ENCODE measurements at regions not wholly inside any gene's neighbourhood (a gene's known extent, or its start where the extent isn't known, plus 50 kb on each side); places are given as distances from the start of the nearest gene placed in this dataset.

GRCh38 chr1:88104886-88105285, 579.2 kb upstream of the PKN2 start:
- H3K4me1 ChIP-seq (ENCODE audit: insufficient read depth, low read length) = no peaks in the 10 kb centered on the region
- no peak overlapping the region for H3K9ac ChIP-seq (ENCODE audit: low read depth, low read length)
- no peaks in the 10 kb centered on the region for H3K9me3 ChIP-seq (ENCODE audit: control insufficient read depth, insufficient read depth, low read length)
- H3K36me3 ChIP-seq (ENCODE audit: insufficient read depth, low read length) = no peaks in the 10 kb centered on the region

GRCh38 chr1:88111816-88112215, 572.3 kb upstream of the PKN2 start:
- no peaks in the 10 kb centered on the region for H3K9me3 ChIP-seq (ENCODE audit: control insufficient read depth, insufficient read depth, low read length)
- no peaks in the 10 kb centered on the region for H3K4me1 ChIP-seq (ENCODE audit: insufficient read depth, low read length)
- H3K9ac ChIP-seq (ENCODE audit: low read depth, low read length) = no peak overlapping the region
- no peaks in the 10 kb centered on the region for H3K36me3 ChIP-seq (ENCODE audit: insufficient read depth, low read length)

- H3K4me1 ChIP-seq (ENCODE audit: insufficient read depth, low read length) = 0 out of 2 replicates have a peak, but pooled peaks cover 4% of the 10 kb centered on the region
- no peaks in the 10 kb centered on the region for H3K9me3 ChIP-seq (ENCODE audit: control insufficient read depth, insufficient read depth, low read length)
- no peaks in the 10 kb centered on the region for H3K36me3 ChIP-seq (ENCODE audit: insufficient read depth, low read length)
- H3K9ac ChIP-seq (ENCODE audit: low read depth, low read length) = no peak overlapping the region
Measured at GRCh38 chr1:88117597-88117996, 566.5 kb upstream of the PKN2 start.

GRCh38 chr1:88118176-88118845, 565.8 kb upstream of the PKN2 start:
- no peaks in the 10 kb centered on the region for H3K9me3 ChIP-seq (ENCODE audit: control insufficient read depth, insufficient read depth, low read length)
- H3K36me3 ChIP-seq (ENCODE audit: insufficient read depth, low read length) = no peaks in the 10 kb centered on the region
- 0 out of 2 replicates have a peak, but pooled peaks cover 4% of the 10 kb centered on the region for H3K4me1 ChIP-seq (ENCODE audit: insufficient read depth, low read length)
- no peak overlapping the region for H3K9ac ChIP-seq (ENCODE audit: low read depth, low read length)

- H3K9ac ChIP-seq (ENCODE audit: low read depth, low read length) = no peak overlapping the region
- H3K36me3 ChIP-seq (ENCODE audit: insufficient read depth, low read length) = no peaks in the 10 kb centered on the region
- no peaks in the 10 kb centered on the region for H3K4me1 ChIP-seq (ENCODE audit: insufficient read depth, low read length)
- no peaks in the 10 kb centered on the region for H3K9me3 ChIP-seq (ENCODE audit: control insufficient read depth, insufficient read depth, low read length)
Measured at GRCh38 chr1:88124614-88125013, 559.5 kb upstream of the PKN2 start.

- H3K4me1 ChIP-seq (ENCODE audit: insufficient read depth, low read length) = no peaks in the 10 kb centered on the region
- H3K9me3 ChIP-seq (ENCODE audit: control insufficient read depth, insufficient read depth, low read length) = no peaks in the 10 kb centered on the region
Measured at GRCh38 chr1:88126467-88126866, 557.6 kb upstream of the PKN2 start.

GRCh38 chr1:88133991-88134390, 550.1 kb upstream of the PKN2 start:
- no peak overlapping the region for H3K9ac ChIP-seq (ENCODE audit: low read depth, low read length)
- H3K4me1 ChIP-seq (ENCODE audit: insufficient read depth, low read length) = peaks cover 21% of the 10 kb centered on the region; the same call in 1 of the 2 replicates
- no peaks in the 10 kb centered on the region for H3K36me3 ChIP-seq (ENCODE audit: insufficient read depth, low read length)
- H3K9me3 ChIP-seq (ENCODE audit: control insufficient read depth, insufficient read depth, low read length) = no peaks in the 10 kb centered on the region

More at GRCh38 chr1:88126467-88126866, 557.6 kb upstream of the PKN2 start:
- Histone ChIP-seq H3K36me3 (ENCODE audit: insufficient read depth, low read length) (no peaks in the 10 kb centered on the region), H3K9ac (ENCODE audit: low read depth, low read length) (no peak overlapping the region)

GRCh38 chr1:88134983-88135921, 548.8 kb upstream of the PKN2 start:
- Histone ChIP-seq H3K36me3 (ENCODE audit: insufficient read depth, low read length) (no peaks in the 10 kb centered on the region), H3K9ac (ENCODE audit: low read depth, low read length) (no peak overlapping the region), H3K9me3 (ENCODE audit: control insufficient read depth, insufficient read depth, low read length) (no peaks in the 10 kb centered on the region), H3K4me1 (ENCODE audit: insufficient read depth, low read length) (peaks cover 21% of the 10 kb centered on the region; the same call in 1 of the 2 replicates)

- peaks cover 17% of the 10 kb centered on the region; the same call in 1 of the 2 replicates for H3K4me1 ChIP-seq (ENCODE audit: insufficient read depth, low read length)
- no peaks in the 10 kb centered on the region for H3K36me3 ChIP-seq (ENCODE audit: insufficient read depth, low read length)
- H3K9ac ChIP-seq (ENCODE audit: low read depth, low read length) = no peak overlapping the region
- no peaks in the 10 kb centered on the region for H3K9me3 ChIP-seq (ENCODE audit: control insufficient read depth, insufficient read depth, low read length)
Measured at GRCh38 chr1:88139633-88140032, 544.4 kb upstream of the PKN2 start.

- Histone ChIP-seq H3K9me3 (ENCODE audit: control insufficient read depth, insufficient read depth, low read length) (no peaks in the 10 kb centered on the region), H3K9ac (ENCODE audit: low read depth, low read length) (no peak overlapping the region), H3K36me3 (ENCODE audit: insufficient read depth, low read length) (no peaks in the 10 kb centered on the region), H3K4me1 (ENCODE audit: insufficient read depth, low read length) (peaks cover 15% of the 10 kb centered on the region; the same call in 1 of the 2 replicates)
Measured at GRCh38 chr1:88140325-88140724, 543.7 kb upstream of the PKN2 start.

GRCh38 chr1:88141499-88142074, 542.5 kb upstream of the PKN2 start:
- H3K9ac ChIP-seq (ENCODE audit: low read depth, low read length) = no peak overlapping the region
- peaks cover 7% of the 10 kb centered on the region; the same call in 1 of the 2 replicates for H3K4me1 ChIP-seq (ENCODE audit: insufficient read depth, low read length)
- no peaks in the 10 kb centered on the region for H3K9me3 ChIP-seq (ENCODE audit: control insufficient read depth, insufficient read depth, low read length)
- H3K36me3 ChIP-seq (ENCODE audit: insufficient read depth, low read length) = no peaks in the 10 kb centered on the region

- no peaks in the 10 kb centered on the region for H3K36me3 ChIP-seq (ENCODE audit: insufficient read depth, low read length)
- H3K9me3 ChIP-seq (ENCODE audit: control insufficient read depth, insufficient read depth, low read length) = no peaks in the 10 kb centered on the region
- no peaks in the 10 kb centered on the region; the same call in 1 of the 2 replicates for H3K4me1 ChIP-seq (ENCODE audit: insufficient read depth, low read length)
- H3K9ac ChIP-seq (ENCODE audit: low read depth, low read length) = no peak overlapping the region
Measured at GRCh38 chr1:88145752-88146151, 538.3 kb upstream of the PKN2 start.

GRCh38 chr1:88149686-88150085, 534.4 kb upstream of the PKN2 start:
- no peaks in the 10 kb centered on the region for H3K36me3 ChIP-seq (ENCODE audit: insufficient read depth, low read length)
- H3K9me3 ChIP-seq (ENCODE audit: control insufficient read depth, insufficient read depth, low read length) = no peaks in the 10 kb centered on the region
- no peak overlapping the region for H3K9ac ChIP-seq (ENCODE audit: low read depth, low read length)
- no peaks in the 10 kb centered on the region for H3K4me1 ChIP-seq (ENCODE audit: insufficient read depth, low read length)

GRCh38 chr1:88150330-88150729, 533.7 kb upstream of the PKN2 start:
- Histone ChIP-seq H3K9me3 (ENCODE audit: control insufficient read depth, insufficient read depth, low read length) (no peaks in the 10 kb centered on the region), H3K4me1 (ENCODE audit: insufficient read depth, low read length) (no peaks in the 10 kb centered on the region), H3K36me3 (ENCODE audit: insufficient read depth, low read length) (no peaks in the 10 kb centered on the region), H3K9ac (ENCODE audit: low read depth, low read length) (no peak overlapping the region)

Measured in ES-I3 (cell line).